Transverse colon (tissue), 3 donors: ENCODE measurements at regions not wholly inside any gene's neighbourhood (a gene's known extent, or its start where the extent isn't known, plus 50 kb on each side); places are given as distances from the start of the nearest gene placed in this dataset.

Source experiments
- CTCF ChIP-seq, 5 experiments: fragments of 200-600 bp in 3 of 5; fragments of 450-650 bp in 2 of 5; sonication (generic) in 3 of 5; IDR thresholded peaks; 1 replicate in 2 of 5; 2 replicates in 3 of 5; pipeline ENCODE4 v1.5.1; 2016 to 2017; ENCODE audit warnings: antibody characterized with exemption in 5 of 5, inconsistent platforms in 3 of 5, mild to moderate bottlenecking in 2 of 5, moderate library complexity in 1 of 5
- EP300 ChIP-seq: sonication (generic); formaldehyde crosslinking; IDR thresholded peaks from one replicate; pipeline ENCODE4 v1.6.1; 2017; ENCODE audit warnings: antibody characterized with exemption, low read depth
- POLR2A ChIP-seq: fragments of 450-650 bp; IDR thresholded peaks from one replicate; pipeline ENCODE4 v1.6.1; 2016; ENCODE audit warnings: antibody characterized with exemption, mild to moderate bottlenecking, moderate library complexity

- no peak for TF ChIP-seq CTCF (IDR thresholded peaks at IDR 0.05)
- TF ChIP-seq POLR2A, result no peak
- TF ChIP-seq EP300, result no peak
These were observed 186.1 kb downstream of the MATN1 start for GRCh38 chr1:30537279-30537678.
